C4-2B (cell line): ENCODE measurements at regions not wholly inside any gene's neighbourhood (a gene's known extent, or its start where the extent isn't known, plus 50 kb on each side); places are given as distances from the start of the nearest gene placed in this dataset.

Source experiments
- CTCF ChIP-seq: fragments of 450-650 bp; conservative IDR thresholded peaks from 2 replicates; pipeline ENCODE4 v1.5.1; 2017; ENCODE audit warnings: mild to moderate bottlenecking
- ZFX ChIP-seq: fragments of 450-650 bp; IDR thresholded peaks from 2 replicates; pipeline ENCODE4 v1.6.1; 2017

- TF ChIP-seq CTCF = peak; percentile 91
- TF ChIP-seq ZFX = no peak
Measured at GRCh38 chr5:42057254-42057690, 132.2 kb downstream of the FBXO4 start.
